Astrocyte of the cerebellum (primary cell): ENCODE measurements at regions not wholly inside any gene's neighbourhood (a gene's known extent, or its start where the extent isn't known, plus 50 kb on each side); places are given as distances from the start of the nearest gene placed in this dataset.

Experiments used
- DNase-seq: peaks from one replicate; pipeline ENCODE4 v3.0.0-alpha.2; 2011; ENCODE audit warnings: low read depth
- H3K4me3 ChIP-seq: 2 replicates; pipeline ENCODE4 v1.5.1; 2011; ENCODE audit warnings: mild to moderate bottlenecking, low read depth, low read length, moderate library complexity
- CTCF ChIP-seq: IDR thresholded peaks from 2 replicates; pipeline ENCODE4 v1.5.1; 2012; ENCODE audit warnings: low read length, low read depth, moderate library complexity, mild to moderate bottlenecking; ENCODE audit errors: missing control alignments
- in situ Hi-C: cut with HindIII; loops from 2 replicates; pipeline ENCODE4 v1.10.0; 2017; ENCODE audit warnings: low sequenced_read_pairs

DNA sequence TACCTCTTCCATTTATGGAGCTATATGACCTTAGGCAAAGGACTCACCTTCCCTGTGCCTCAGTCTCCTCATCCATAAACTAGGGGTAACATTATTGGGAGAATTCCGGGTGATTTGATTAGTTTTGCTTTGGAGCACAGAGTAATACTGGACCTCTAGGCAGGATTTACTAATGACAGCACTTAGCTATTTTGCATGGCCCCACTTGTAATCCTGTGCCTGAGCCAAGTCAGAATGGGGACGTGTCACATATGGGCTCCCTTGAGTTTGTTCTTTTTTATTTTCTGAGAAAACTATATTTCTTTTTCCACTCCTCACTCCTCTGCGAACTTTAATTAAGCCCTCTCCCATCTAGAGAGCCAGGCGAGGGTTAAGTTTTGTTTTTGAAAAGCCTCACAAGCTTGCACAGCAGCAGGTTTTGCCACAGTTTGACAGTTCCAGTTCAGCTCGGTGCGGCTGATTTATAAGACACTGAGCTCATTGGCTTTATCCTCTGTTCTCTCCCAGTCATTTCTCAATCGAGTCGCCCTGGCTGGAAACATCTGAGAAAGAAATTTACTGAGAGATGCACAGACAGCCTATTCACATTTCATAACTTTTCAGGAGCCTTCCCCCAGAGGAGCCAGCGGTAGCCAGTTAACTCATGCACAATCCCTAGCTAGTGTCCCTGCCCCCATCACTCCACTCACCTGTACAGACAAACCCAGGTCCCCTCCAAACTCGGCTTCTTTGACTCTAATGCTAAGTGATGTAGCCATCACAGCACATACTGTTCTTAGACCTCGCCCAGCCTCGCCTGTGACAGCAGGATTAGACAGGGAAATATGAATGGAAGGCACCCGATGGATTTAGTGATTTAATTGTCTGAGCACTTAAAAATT is 441.9 kb upstream of the NPVF start:
- in situ Hi-C loops, result no loop called here
- H3K4me3 ChIP-seq, result no peak overlapping the region
- no peak for DNase-seq
- no peak for TF ChIP-seq CTCF

GRCh38 chr7:25671111-25671510 is 442.8 kb upstream of the NPVF start:
- H3K4me3 ChIP-seq, result no peak overlapping the region
- DNase-seq, result no peak
- no peak for TF ChIP-seq CTCF
- in situ Hi-C loops, result no loop called here

DNA sequence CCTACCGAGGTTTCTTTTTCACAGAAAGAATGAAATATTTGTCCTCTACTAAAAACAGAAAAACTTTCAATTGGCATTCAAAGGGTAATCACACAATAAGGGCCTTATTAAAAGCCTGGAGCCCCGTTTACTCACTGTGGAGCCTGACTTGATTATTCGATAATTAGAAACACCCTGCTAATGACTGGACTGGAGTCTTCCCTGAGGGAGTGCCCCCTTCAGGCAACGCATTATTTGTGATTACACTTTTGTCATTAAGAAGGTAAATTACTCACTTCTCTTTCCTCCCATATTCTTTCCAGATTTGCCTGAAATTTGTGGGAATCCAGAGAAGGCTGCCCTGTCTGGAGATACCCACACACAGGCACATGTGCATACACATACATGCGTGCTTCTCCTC is 444.2 kb upstream of the NPVF start:
- no peak for DNase-seq
- no peak overlapping the region for H3K4me3 ChIP-seq
- no peak for TF ChIP-seq CTCF
- in situ Hi-C loops, result no loop called here

DNA sequence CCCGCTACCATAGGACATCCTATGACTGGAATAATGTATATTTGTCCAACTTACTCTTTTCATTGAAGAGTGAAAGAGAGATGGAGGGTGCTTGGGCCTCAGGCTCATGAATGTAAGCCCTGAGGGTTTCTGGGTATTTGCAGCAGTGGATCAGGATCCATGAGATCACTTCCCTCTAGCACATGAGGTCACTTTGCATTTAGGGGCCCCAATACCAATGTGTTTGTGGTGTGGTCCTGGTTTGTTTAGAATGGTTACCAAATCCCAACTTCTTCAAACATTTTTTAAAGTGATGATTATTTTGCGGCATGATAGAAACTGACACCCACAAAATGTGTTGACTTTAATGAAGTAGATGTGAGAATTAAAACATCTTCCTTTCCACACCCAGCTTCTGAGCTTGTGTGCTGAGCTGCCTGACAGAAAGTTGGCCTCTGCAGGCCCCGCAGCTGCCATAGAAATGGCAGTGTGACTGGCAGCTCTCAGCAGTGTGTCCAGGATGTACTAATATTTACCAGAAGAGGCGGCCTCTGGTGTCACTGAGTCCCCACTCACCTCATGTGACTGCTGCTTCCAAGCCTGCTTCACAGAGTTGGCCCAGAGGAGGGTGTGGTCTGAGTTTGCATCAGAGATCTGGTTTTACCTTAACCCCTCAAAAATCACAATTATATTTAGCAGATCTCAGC is 447.6 kb upstream of the NPVF start:
- H3K4me3 ChIP-seq, result no peak overlapping the region
- TF ChIP-seq CTCF, result no peak
- in situ Hi-C loops, result no loop called here
- no peak for DNase-seq

GRCh38 chr7:25677595-25677994 is 449.3 kb upstream of the NPVF start:
- no peak for DNase-seq
- no peak overlapping the region for H3K4me3 ChIP-seq
- in situ Hi-C loops, result no loop called here
- TF ChIP-seq CTCF, result no peak

GRCh38 chr7:25678215-25678614 is 449.9 kb upstream of the NPVF start:
- in situ Hi-C loops, result no loop called here
- TF ChIP-seq CTCF, result no peak
- no peak for DNase-seq
- H3K4me3 ChIP-seq, result no peak overlapping the region
